CD4-positive, alpha-beta T cell (primary cell): ENCODE measurements at regions not wholly inside any gene's neighbourhood (a gene's known extent, or its start where the extent isn't known, plus 50 kb on each side); places are given as distances from the start of the nearest gene placed in this dataset.
"Not testable (repeated sequence)": the region's sequence is repeated elsewhere in the genome, so short reads cannot be mapped to it uniquely, and the experiment has no call there.

Experiments
- ATAC-seq: fragments of 200-7000 bp; cut with Tn5 transposase; one replicate; pipeline ENCODE4 v1.10.0; 2022; ENCODE audit warnings: mild to moderate bottlenecking; ENCODE audit not compliant: poor library complexity
- CTCF ChIA-PET: fragments of 350-600 bp; sonication (Branson Sonifier 250); formaldehyde crosslinking; loops from one replicate; lab custom pipeline; 2021; ENCODE audit warnings: antibody characterized with exemption, inconsistent platforms; lab: Charles Lee
- POLR2A ChIA-PET: fragments of 350-600 bp; sonication (Branson Sonifier 250); formaldehyde crosslinking; loops from one replicate; lab custom pipeline; 2021; ENCODE audit warnings: antibody characterized with exemption, inconsistent platforms; lab: Charles Lee
- DNase-seq, 14 experiments: peaks; one replicate each; pipeline ENCODE4 v3.0.0-alpha.2; 2013 to 2020; ENCODE audit warnings: mixed read lengths in 2 of 14
- H3K27ac ChIP-seq, 2 donors: one replicate each; pipeline versions ENCODE4 v1.5.1 to v1.7.0; 2013; ENCODE audit warnings: low read length in 2 of 2, low read depth in 1 of 2, mild to moderate bottlenecking in 1 of 2
- H3K27me3 ChIP-seq, 2 experiments: 1 replicate in 1 of 2; 2 replicates in 1 of 2; pipeline versions ENCODE4 v1.6.1 to v1.7.0; 2013; ENCODE audit warnings: low read length in 2 of 2, control low read depth in 1 of 2, mild to moderate bottlenecking in 1 of 2, moderate library complexity in 1 of 2; ENCODE audit not compliant: insufficient read depth in 2 of 2, control insufficient read depth in 1 of 2
- H3K36me3 ChIP-seq: one replicate; pipeline ENCODE4 v1.6.1; 2013; ENCODE audit warnings: low read length, control low read depth; ENCODE audit not compliant: insufficient read depth
- H3K4me1 ChIP-seq: one replicate; pipeline ENCODE4 v1.6.1; 2013; ENCODE audit warnings: low read length, control low read depth; ENCODE audit not compliant: insufficient read depth
- H3K4me3 ChIP-seq: one replicate; pipeline ENCODE4 v1.5.1; 2013; ENCODE audit warnings: mild to moderate bottlenecking, low read length, moderate library complexity
- H3K9me3 ChIP-seq, 2 experiments: 1 replicate in 1 of 2; 2 replicates in 1 of 2; pipeline versions ENCODE4 v1.6.1 to v1.7.0; 2013; ENCODE audit warnings: low read length in 2 of 2, mild to moderate bottlenecking in 2 of 2, control low read depth in 1 of 2, moderate library complexity in 1 of 2; ENCODE audit not compliant: control insufficient read depth in 1 of 2, insufficient read depth in 1 of 2
- H3K27ac Mint-ChIP-seq: one replicate; pipeline ENCODE4 v1.8.0; 2020; ENCODE audit warnings: mixed read lengths
- H3K27me3 Mint-ChIP-seq: one replicate; pipeline ENCODE4 v1.8.0; 2021; ENCODE audit warnings: mixed read lengths
- H3K36me3 Mint-ChIP-seq: one replicate; pipeline ENCODE4 v1.8.0; 2021; ENCODE audit warnings: low read depth, mixed read lengths
- H3K4me1 Mint-ChIP-seq: one replicate; pipeline ENCODE4 v1.8.0; 2021; ENCODE audit warnings: low read depth, mixed read lengths
- H3K4me3 Mint-ChIP-seq: one replicate; pipeline ENCODE4 v1.8.0; 2020; ENCODE audit warnings: mild to moderate bottlenecking, mixed read lengths
- H3K9me3 Mint-ChIP-seq: one replicate; pipeline ENCODE4 v1.8.0; 2020; ENCODE audit warnings: mixed read lengths
- intact Hi-C, 2 experiments: fragments of 100-400 bp; cut with DNase I in 1 of 2; cut with micrococcal nuclease in 1 of 2; formaldehyde crosslinking; loops; one replicate each; pipeline versions ENCODE4 v1.15.1 to v1.9.0; 2023 to 2025; cut with DNase I, micrococcal nuclease
- TF ChIP-seq, protein P1 (sequence below): fragments of 200-600 bp; IDR thresholded peaks from one replicate; pipeline ENCODE4 v1.8.0; 2022; ENCODE audit warnings: antibody characterized with exemption, mild to moderate bottlenecking

- Mint-ChIP-seq H3K9me3 (no peaks in the 10 kb centered on the region), H3K27me3 (peaks cover 4% of the 10 kb centered on the region), H3K36me3 (no peaks in the 10 kb centered on the region), H3K27ac (no peak overlapping the region), H3K4me3 (no peak overlapping the region), H3K4me1 (no peaks in the 10 kb centered on the region)
- no peak for DNase-seq
- Histone ChIP-seq H3K9me3 (no peaks in the 10 kb centered on the region), H3K27ac (no peak overlapping the region), H3K36me3 (no peaks in the 10 kb centered on the region), H3K4me3 (no peak overlapping the region), H3K4me1 (no peaks in the 10 kb centered on the region), H3K27me3 (no peaks in the 10 kb centered on the region)
- CTCF ChIA-PET, result no interaction called here
- TF ChIP-seq, protein P1, sequence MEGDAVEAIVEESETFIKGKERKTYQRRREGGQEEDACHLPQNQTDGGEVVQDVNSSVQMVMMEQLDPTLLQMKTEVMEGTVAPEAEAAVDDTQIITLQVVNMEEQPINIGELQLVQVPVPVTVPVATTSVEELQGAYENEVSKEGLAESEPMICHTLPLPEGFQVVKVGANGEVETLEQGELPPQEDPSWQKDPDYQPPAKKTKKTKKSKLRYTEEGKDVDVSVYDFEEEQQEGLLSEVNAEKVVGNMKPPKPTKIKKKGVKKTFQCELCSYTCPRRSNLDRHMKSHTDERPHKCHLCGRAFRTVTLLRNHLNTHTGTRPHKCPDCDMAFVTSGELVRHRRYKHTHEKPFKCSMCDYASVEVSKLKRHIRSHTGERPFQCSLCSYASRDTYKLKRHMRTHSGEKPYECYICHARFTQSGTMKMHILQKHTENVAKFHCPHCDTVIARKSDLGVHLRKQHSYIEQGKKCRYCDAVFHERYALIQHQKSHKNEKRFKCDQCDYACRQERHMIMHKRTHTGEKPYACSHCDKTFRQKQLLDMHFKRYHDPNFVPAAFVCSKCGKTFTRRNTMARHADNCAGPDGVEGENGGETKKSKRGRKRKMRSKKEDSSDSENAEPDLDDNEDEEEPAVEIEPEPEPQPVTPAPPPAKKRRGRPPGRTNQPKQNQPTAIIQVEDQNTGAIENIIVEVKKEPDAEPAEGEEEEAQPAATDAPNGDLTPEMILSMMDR, result no peak
- intact Hi-C loops, result no loop called here
- no peak for ATAC-seq
- POLR2A ChIA-PET, result no interaction called here
These were observed 428.0 kb downstream of the ZNF674 start for GRCh38 chrX:46117234-46117633.

DNA sequence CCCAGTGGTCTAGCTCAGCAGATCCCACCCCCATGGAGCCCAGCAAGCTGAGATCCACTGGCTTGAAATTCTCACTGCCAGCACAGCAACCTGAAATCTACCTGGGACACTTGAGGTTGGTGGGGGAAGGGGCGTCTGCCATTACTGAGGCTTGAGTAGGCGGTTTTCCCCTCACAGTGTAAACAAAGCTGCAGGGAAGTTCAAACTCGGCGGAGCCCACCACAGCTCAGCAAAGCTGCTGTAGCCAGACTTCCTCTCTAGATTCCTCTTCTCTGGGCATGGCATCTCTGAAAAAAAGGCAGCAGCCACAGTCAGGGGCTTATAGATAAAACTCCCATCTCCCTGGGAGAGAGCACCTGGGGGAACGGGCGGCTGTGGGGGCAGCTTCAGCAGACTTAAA is 457.9 kb downstream of the ZNF674 start:
- ATAC-seq, result not testable (repeated sequence)

GRCh38 chrX:46080121-46080520 is 465.1 kb downstream of the ZNF674 start:
- H3K27me3 Mint-ChIP-seq, POLR2A ChIA-PET, H3K27me3 ChIP-seq, intact Hi-C loops, H3K27ac Mint-ChIP-seq, H3K9me3 Mint-ChIP-seq, H3K9me3 ChIP-seq, DNase-seq, H3K27ac ChIP-seq, H3K4me3 ChIP-seq, H3K4me1 Mint-ChIP-seq, H3K36me3 Mint-ChIP-seq, H3K36me3 ChIP-seq, H3K4me3 Mint-ChIP-seq, H3K4me1 ChIP-seq, CTCF ChIA-PET, ATAC-seq: not testable (repeated sequence)

More for the DNA sequence above, 457.9 kb downstream of the ZNF674 start:
- H3K9me3 ChIP-seq, CTCF ChIA-PET, POLR2A ChIA-PET, H3K27me3 Mint-ChIP-seq, H3K36me3 ChIP-seq, H3K4me1 ChIP-seq, H3K27me3 ChIP-seq, H3K4me1 Mint-ChIP-seq, H3K4me3 Mint-ChIP-seq, intact Hi-C loops, DNase-seq, H3K9me3 Mint-ChIP-seq, H3K27ac Mint-ChIP-seq, H3K36me3 Mint-ChIP-seq, H3K27ac ChIP-seq, H3K4me3 ChIP-seq: not testable (repeated sequence)

DNA sequence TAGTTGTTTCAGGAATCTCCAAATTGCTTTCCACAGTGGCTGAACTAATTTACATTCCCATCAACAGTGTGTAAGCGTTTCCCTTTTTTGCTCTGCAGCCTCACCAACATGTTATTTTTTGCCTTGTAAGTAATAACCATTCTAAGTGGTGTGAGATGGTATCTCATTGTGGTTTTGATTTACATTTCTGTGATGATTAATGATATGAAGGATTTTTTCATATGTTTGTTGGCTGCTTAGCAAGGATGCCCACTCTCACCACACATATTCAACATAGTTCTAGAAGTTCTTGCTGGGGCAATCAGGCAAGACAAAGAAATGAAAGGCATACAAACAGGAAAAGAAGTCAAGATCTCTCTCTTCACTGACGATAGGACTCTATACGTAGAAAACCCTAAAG is 472.4 kb downstream of the ZNF674 start:
- ChIA-PET CTCF (no interaction called here), POLR2A (no interaction called here)
- no peaks in the 10 kb centered on the region for H3K4me1 ChIP-seq
- no peaks in the 10 kb centered on the region for H3K9me3 Mint-ChIP-seq
- no peak overlapping the region for H3K4me3 ChIP-seq
- ATAC-seq (no peak), DNase-seq (no peak)
- H3K36me3 ChIP-seq, result no peaks in the 10 kb centered on the region
- H3K9me3 ChIP-seq, result no peaks in the 10 kb centered on the region
- H3K27ac ChIP-seq, result no peak overlapping the region
- TF ChIP-seq, protein P1, result no peak
- H3K36me3 Mint-ChIP-seq, result no peaks in the 10 kb centered on the region
- no peaks in the 10 kb centered on the region for H3K27me3 Mint-ChIP-seq
- H3K27ac Mint-ChIP-seq, result no peak overlapping the region
- intact Hi-C loops, result no loop called here
- no peak overlapping the region for H3K4me3 Mint-ChIP-seq
- no peaks in the 10 kb centered on the region for H3K4me1 Mint-ChIP-seq
- H3K27me3 ChIP-seq, result no peaks in the 10 kb centered on the region
